Mesenchymal stem cell (in vitro differentiated cells and primary cell): ENCODE measurements at regions not wholly inside any gene's neighbourhood (a gene's known extent, or its start where the extent isn't known, plus 50 kb on each side); places are given as distances from the start of the nearest gene placed in this dataset.

Experiments used
- DNase-seq: peaks from one replicate; pipeline ENCODE4 v3.0.0-alpha.2; 2013
- H2AFZ ChIP-seq: one replicate; pipeline ENCODE4 v1.6.1; 2013; ENCODE audit warnings: low read depth, mild to moderate bottlenecking, control low read depth, inconsistent platforms, low read length, moderate library complexity
- H2AK5ac ChIP-seq: 2 replicates; pipeline ENCODE4 v1.6.1; 2013; ENCODE audit warnings: low read length, moderate library complexity, mild to moderate bottlenecking, inconsistent platforms; ENCODE audit not compliant: severe bottlenecking
- H2BK120ac ChIP-seq: one replicate; pipeline ENCODE4 v1.6.1; 2013; ENCODE audit warnings: low read depth, mild to moderate bottlenecking, inconsistent platforms, low read length, moderate library complexity
- H2BK12ac ChIP-seq, 2 experiments: one replicate each; pipeline ENCODE4 v1.6.1; 2013; ENCODE audit warnings: inconsistent platforms in 2 of 2, low read length in 2 of 2, mild to moderate bottlenecking in 2 of 2, moderate library complexity in 2 of 2, control low read depth in 1 of 2
- H2BK15ac ChIP-seq: one replicate; pipeline ENCODE4 v1.6.1; 2013; ENCODE audit warnings: mild to moderate bottlenecking, low read depth, inconsistent platforms; ENCODE audit not compliant: poor library complexity, severe bottlenecking
- H2BK5ac ChIP-seq: 2 replicates; pipeline ENCODE4 v1.6.1; 2013; ENCODE audit warnings: low read depth, mild to moderate bottlenecking, low read length, control low read depth, inconsistent platforms; ENCODE audit not compliant: poor library complexity, severe bottlenecking
- H3K14ac ChIP-seq, 2 experiments: one replicate each; pipeline ENCODE4 v1.6.1; 2013; ENCODE audit warnings: inconsistent platforms in 2 of 2, low read length in 2 of 2, control low read depth in 1 of 2, mild to moderate bottlenecking in 1 of 2, moderate library complexity in 1 of 2
- H3K18ac ChIP-seq, 2 experiments: one replicate each; pipeline ENCODE4 v1.6.1; 2013; ENCODE audit warnings: inconsistent platforms in 2 of 2, low read length in 2 of 2, control low read depth in 1 of 2, low read depth in 1 of 2, mild to moderate bottlenecking in 1 of 2
- H3K23ac ChIP-seq, 2 experiments: one replicate each; pipeline ENCODE4 v1.6.1; 2013; ENCODE audit warnings: inconsistent platforms in 2 of 2, low read length in 2 of 2, mild to moderate bottlenecking in 2 of 2, moderate library complexity in 2 of 2, control low read depth in 1 of 2
- H3K27ac ChIP-seq: 2 replicates; pipeline ENCODE4 v1.5.1; 2013; ENCODE audit warnings: mild to moderate bottlenecking, moderate library complexity, low read length, control low read depth, inconsistent platforms; ENCODE audit not compliant: poor library complexity, severe bottlenecking
- H3K27me3 ChIP-seq, 2 experiments: 2 replicates each; pipeline versions ENCODE4 v1.6.1 to v1.7.0; 2013; ENCODE audit warnings: low read length in 2 of 2, mild to moderate bottlenecking in 2 of 2, moderate library complexity in 2 of 2, control low read depth in 1 of 2, inconsistent platforms in 1 of 2; ENCODE audit not compliant: control insufficient read depth in 1 of 2, insufficient read depth in 1 of 2
- H3K36me3 ChIP-seq, 2 experiments: 2 replicates each; pipeline versions ENCODE4 v1.6.1 to v1.7.0; 2013; ENCODE audit warnings: low read length in 2 of 2, control low read depth in 1 of 2, inconsistent platforms in 1 of 2, low read depth in 1 of 2, mild to moderate bottlenecking in 1 of 2; ENCODE audit not compliant: insufficient read depth in 2 of 2, control insufficient read depth in 1 of 2
- H3K4ac ChIP-seq, 2 experiments: one replicate each; pipeline ENCODE4 v1.6.1; 2013; ENCODE audit warnings: inconsistent platforms in 2 of 2, low read length in 2 of 2, mild to moderate bottlenecking in 2 of 2, moderate library complexity in 2 of 2, control low read depth in 1 of 2, low read depth in 1 of 2
- H3K4me1 ChIP-seq: 2 replicates; pipeline ENCODE4 v1.6.1; 2013; ENCODE audit warnings: low read depth, low read length, control low read depth; ENCODE audit not compliant: control insufficient read depth, insufficient read depth
- H3K4me2 ChIP-seq: 2 replicates; pipeline ENCODE4 v1.6.1; 2013; ENCODE audit warnings: low read length, mild to moderate bottlenecking, inconsistent platforms; ENCODE audit not compliant: poor library complexity, severe bottlenecking
- H3K4me3 ChIP-seq, 2 experiments: 2 replicates each; pipeline versions ENCODE4 v1.5.1 to v1.7.0; 2013; ENCODE audit warnings: low read length in 2 of 2, mild to moderate bottlenecking in 2 of 2, control low read depth in 1 of 2, low read depth in 1 of 2; ENCODE audit not compliant: insufficient read depth in 1 of 2
- H3K79me1 ChIP-seq: replicated peaks from 2 replicates; pipeline ENCODE4 v1.6.1; 2013; ENCODE audit warnings: mild to moderate bottlenecking, control low read depth, low read length, inconsistent platforms; ENCODE audit not compliant: poor library complexity, severe bottlenecking
- H3K9ac ChIP-seq: 2 replicates; pipeline ENCODE4 v1.7.0; 2013; ENCODE audit warnings: mild to moderate bottlenecking, low read length, moderate library complexity
- H3K9me3 ChIP-seq: 2 replicates; pipeline ENCODE4 v1.7.0; 2013; ENCODE audit warnings: mild to moderate bottlenecking, low read length; ENCODE audit not compliant: control insufficient read depth
- H4K8ac ChIP-seq: one replicate; pipeline ENCODE4 v1.6.1; 2013; ENCODE audit warnings: inconsistent platforms, mild to moderate bottlenecking, low read length, moderate library complexity
- H4K91ac ChIP-seq: one replicate; pipeline ENCODE4 v1.6.1; 2013; ENCODE audit warnings: mild to moderate bottlenecking, low read length, inconsistent platforms
- WGBS: methylation state at CpG from one replicate; pipeline ENCODE4 v1.1.7; 2013; ENCODE audit warnings: mixed read lengths; 5-methylcytosine and 5-hydroxymethylcytosine counted together

DNA sequence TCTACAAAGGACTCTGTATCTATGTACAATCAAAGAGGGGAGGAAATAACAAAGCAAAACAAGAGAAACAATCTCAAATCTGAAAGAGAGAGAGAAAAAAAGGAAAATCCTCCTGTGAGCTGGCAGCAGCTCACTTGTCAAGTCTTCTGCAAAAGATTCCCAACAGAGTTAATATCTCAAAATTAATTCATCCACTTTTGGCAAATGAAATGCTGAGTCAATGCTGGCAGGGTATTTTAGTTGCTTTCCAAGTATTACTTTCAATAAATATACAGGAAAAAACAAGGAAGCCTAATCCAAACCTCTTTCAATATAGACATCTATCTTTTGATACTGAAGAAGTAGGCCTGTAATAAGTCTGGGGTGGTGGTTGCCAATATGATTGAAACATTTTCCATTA, 613.9 kb upstream of the NEGR1 start:
- no peak overlapping the region for H3K4ac ChIP-seq
- no peak overlapping the region for H2BK5ac ChIP-seq
- H3K27me3 ChIP-seq, result no peaks in the 10 kb centered on the region
- H4K8ac ChIP-seq, result no peak overlapping the region
- no peak overlapping the region for H3K27ac ChIP-seq
- no peak overlapping the region for H2BK15ac ChIP-seq
- no peaks in the 10 kb centered on the region for H3K79me1 ChIP-seq
- no peak overlapping the region for H3K4me3 ChIP-seq
- no peak overlapping the region for H3K18ac ChIP-seq
- no peak overlapping the region for H2AK5ac ChIP-seq
- H4K91ac ChIP-seq, result no peak overlapping the region
- no peak overlapping the region for H2BK12ac ChIP-seq
- no peak overlapping the region for H3K23ac ChIP-seq
- no peaks in the 10 kb centered on the region for H3K9me3 ChIP-seq
- DNase-seq, result no peak
- no peak overlapping the region for H2AFZ ChIP-seq
- H2BK120ac ChIP-seq, result no peak overlapping the region
- H3K4me1 ChIP-seq, result no peaks in the 10 kb centered on the region
- peak overlapping the region; percentile 3 for H3K9ac ChIP-seq
- H3K4me2 ChIP-seq, result no peak overlapping the region
- H3K14ac ChIP-seq, result no peak overlapping the region
- no peaks in the 10 kb centered on the region for H3K36me3 ChIP-seq

DNA sequence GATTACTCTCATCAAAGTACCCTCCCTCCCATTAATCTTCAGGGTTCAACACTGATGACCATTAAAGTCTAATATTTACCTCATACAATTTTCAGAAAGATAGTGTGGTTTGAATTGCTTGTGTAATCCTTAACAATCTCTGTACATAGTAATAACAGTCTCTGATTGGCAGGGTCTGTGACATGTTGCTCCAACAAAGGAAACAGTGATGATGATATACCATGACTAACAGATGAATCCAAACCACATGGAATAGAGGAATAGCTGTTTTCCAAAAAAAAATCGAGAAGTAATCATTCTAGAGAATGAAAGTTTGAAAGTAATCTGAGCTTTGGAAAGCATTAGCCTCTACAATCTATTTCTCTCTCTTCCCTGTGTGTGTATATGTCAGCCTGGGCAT, 610.1 kb upstream of the NEGR1 start:
- WGBS, result no CpG with 5 or more reads among the region's 1 CpG
- H3K36me3 ChIP-seq, result no peaks in the 10 kb centered on the region
- peak overlapping the region; percentile 62 for H3K9ac ChIP-seq
- H3K14ac ChIP-seq, result no peak overlapping the region
- H3K27me3 ChIP-seq, result no peaks in the 10 kb centered on the region
- no peaks in the 10 kb centered on the region for H3K9me3 ChIP-seq
- H2BK12ac ChIP-seq, result no peak overlapping the region
- no peak overlapping the region for H2BK120ac ChIP-seq
- no peak overlapping the region for H4K8ac ChIP-seq
- H3K4me3 ChIP-seq, result no peak overlapping the region
- no peak overlapping the region for H2AK5ac ChIP-seq
- no peak overlapping the region for H3K4me2 ChIP-seq
- no peak overlapping the region for H3K4ac ChIP-seq
- H3K79me1 ChIP-seq, result no peaks in the 10 kb centered on the region
- no peak for DNase-seq
- no peak overlapping the region for H3K18ac ChIP-seq
- H2AFZ ChIP-seq, result no peak overlapping the region
- no peak overlapping the region for H4K91ac ChIP-seq
- H3K27ac ChIP-seq, result no peak overlapping the region
- no peak overlapping the region for H2BK15ac ChIP-seq
- no peak overlapping the region for H3K23ac ChIP-seq
- H2BK5ac ChIP-seq, result no peak overlapping the region
- H3K4me1 ChIP-seq, result no peaks in the 10 kb centered on the region

- WGBS, result 90% methylated on average over 6 of the region's 6 CpGs
- DNase-seq, result no peak
- no peaks in the 10 kb centered on the region for H3K79me1 ChIP-seq
Observed at GRCh38 chr1:72891976-72892375, 609.6 kb upstream of the NEGR1 start.

GRCh38 chr1:72885841-72886240, 603.5 kb upstream of the NEGR1 start:
- WGBS, result 78% methylated on average over 1 of the region's 1 CpG
- H3K4me1 ChIP-seq, result no peaks in the 10 kb centered on the region
- H3K27ac ChIP-seq, result no peak overlapping the region
- H3K27me3 ChIP-seq, result no peaks in the 10 kb centered on the region
- H3K9ac ChIP-seq, result no peak overlapping the region
- no peak overlapping the region for H2BK15ac ChIP-seq
- no peak overlapping the region for H2AK5ac ChIP-seq
- H3K18ac ChIP-seq, result no peak overlapping the region
- no peak for DNase-seq
- no peak overlapping the region for H4K91ac ChIP-seq
- H2AFZ ChIP-seq, result no peak overlapping the region
- no peak overlapping the region for H2BK12ac ChIP-seq
- no peaks in the 10 kb centered on the region for H3K36me3 ChIP-seq
- H2BK120ac ChIP-seq, result no peak overlapping the region
- H3K14ac ChIP-seq, result no peak overlapping the region
- no peak overlapping the region for H3K4ac ChIP-seq
- no peaks in the 10 kb centered on the region for H3K79me1 ChIP-seq
- H3K4me3 ChIP-seq, result no peak overlapping the region
- H2BK5ac ChIP-seq, result no peak overlapping the region
- H3K23ac ChIP-seq, result no peak overlapping the region
- no peak overlapping the region for H3K4me2 ChIP-seq
- H4K8ac ChIP-seq, result no peak overlapping the region
- no peaks in the 10 kb centered on the region for H3K9me3 ChIP-seq

More at GRCh38 chr1:72891976-72892375, 609.6 kb upstream of the NEGR1 start:
- no peaks in the 10 kb centered on the region for H3K36me3 ChIP-seq
- no peaks in the 10 kb centered on the region for H3K9me3 ChIP-seq
- H3K27ac ChIP-seq, result no peak overlapping the region
- H4K91ac ChIP-seq, result no peak overlapping the region
- no peak overlapping the region for H3K14ac ChIP-seq
- no peak overlapping the region for H2BK12ac ChIP-seq
- no peak overlapping the region for H2AK5ac ChIP-seq
- no peaks in the 10 kb centered on the region for H3K4me1 ChIP-seq
- H2BK15ac ChIP-seq, result no peak overlapping the region
- no peak overlapping the region for H3K4me3 ChIP-seq
- H3K18ac ChIP-seq, result no peak overlapping the region
- H2BK120ac ChIP-seq, result no peak overlapping the region
- no peak overlapping the region for H2BK5ac ChIP-seq
- no peak overlapping the region for H2AFZ ChIP-seq
- H3K9ac ChIP-seq, result peak overlapping the region; percentile 62
- no peak overlapping the region for H3K4ac ChIP-seq
- no peaks in the 10 kb centered on the region for H3K27me3 ChIP-seq
- no peak overlapping the region for H3K4me2 ChIP-seq
- no peak overlapping the region for H3K23ac ChIP-seq
- no peak overlapping the region for H4K8ac ChIP-seq
